ENCODE measurements at regions not wholly inside any gene's neighbourhood (a gene's known extent, or its start where the extent isn't known, plus 50 kb on each side); places are given as distances from the start of the nearest gene placed in this dataset.

GRCh38 chr2:184507254-184507653, 91.1 kb upstream of the ZNF804A start:
- H3K4me3 ChIP-seq (ENCODE audit: low read depth, low read length): no peak overlapping the region
- H3K27me3 ChIP-seq (ENCODE audit: control insufficient read depth, insufficient read depth, low read length): no peaks in the 10 kb centered on the region
- no peak for DNase-seq (ENCODE audit: low read depth in 4 of 6, low spot score in 6 of 6)
- H3K9me3 ChIP-seq (ENCODE audit: control insufficient read depth, insufficient read depth, low read length): no peaks in the 10 kb centered on the region
- WGBS (ENCODE audit: insufficient coverage): no CpG with 5 or more reads among the region's 5 CpGs
- H3K36me3 ChIP-seq (ENCODE audit: control insufficient read depth, insufficient read depth, low read length): no peaks in the 10 kb centered on the region
- no peaks in the 10 kb centered on the region for H3K4me1 ChIP-seq (ENCODE audit: control insufficient read depth, insufficient read depth, low read length)
- H3K27ac ChIP-seq (ENCODE audit: low read depth, low read length): no peak overlapping the region

DNA sequence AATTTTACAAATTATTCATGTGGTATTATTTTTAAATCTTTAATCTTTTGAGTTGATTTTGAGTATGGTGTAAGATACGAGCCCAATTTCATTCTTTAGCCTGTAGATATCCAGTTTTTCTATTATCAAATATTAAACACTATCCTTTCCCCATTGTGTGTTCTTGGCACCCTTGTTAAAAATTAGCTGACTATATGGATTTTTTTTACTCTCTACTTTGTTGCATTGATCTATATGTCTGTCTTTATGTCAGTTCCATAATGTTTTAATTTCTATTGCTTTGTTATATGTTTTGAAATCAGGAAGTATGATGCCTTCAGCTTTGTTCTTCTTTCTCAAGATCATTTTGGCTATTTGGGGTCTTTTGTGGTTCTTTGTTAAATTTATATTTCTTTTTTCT, 80.9 kb upstream of the ZNF804A start:
- no peaks in the 10 kb centered on the region for H3K36me3 ChIP-seq (ENCODE audit: control insufficient read depth, insufficient read depth, low read length)
- no peak overlapping the region for H3K4me3 ChIP-seq (ENCODE audit: low read depth, low read length)
- no peaks in the 10 kb centered on the region for H3K9me3 ChIP-seq (ENCODE audit: control insufficient read depth, insufficient read depth, low read length)
- no peaks in the 10 kb centered on the region for H3K4me1 ChIP-seq (ENCODE audit: control insufficient read depth, insufficient read depth, low read length)
- H3K27me3 ChIP-seq (ENCODE audit: control insufficient read depth, insufficient read depth, low read length): no peaks in the 10 kb centered on the region
- no peak for DNase-seq (ENCODE audit: low read depth in 4 of 6, low spot score in 6 of 6)
- no peak overlapping the region for H3K27ac ChIP-seq (ENCODE audit: low read depth, low read length)
- WGBS (ENCODE audit: insufficient coverage): no CpG with 5 or more reads among the region's 1 CpG

GRCh38 chr2:184520441-184520840, 77.9 kb upstream of the ZNF804A start:
- WGBS (ENCODE audit: insufficient coverage): no CpG with 5 or more reads among the region's 1 CpG
- DNase-seq (ENCODE audit: low read depth in 4 of 6, low spot score in 6 of 6): no peak
- no peaks in the 10 kb centered on the region for H3K9me3 ChIP-seq (ENCODE audit: control insufficient read depth, insufficient read depth, low read length)
- H3K27me3 ChIP-seq (ENCODE audit: control insufficient read depth, insufficient read depth, low read length): no peaks in the 10 kb centered on the region
- no peak overlapping the region for H3K27ac ChIP-seq (ENCODE audit: low read depth, low read length)
- no peaks in the 10 kb centered on the region for H3K4me1 ChIP-seq (ENCODE audit: control insufficient read depth, insufficient read depth, low read length)
- no peak overlapping the region for H3K4me3 ChIP-seq (ENCODE audit: low read depth, low read length)
- H3K36me3 ChIP-seq (ENCODE audit: control insufficient read depth, insufficient read depth, low read length): no peaks in the 10 kb centered on the region

- H3K9me3 ChIP-seq (ENCODE audit: control insufficient read depth, insufficient read depth, low read length): peaks cover 7% of the 10 kb centered on the region
- no peak overlapping the region for H3K27ac ChIP-seq (ENCODE audit: low read depth, low read length)
- no peak overlapping the region for H3K4me3 ChIP-seq (ENCODE audit: low read depth, low read length)
- H3K36me3 ChIP-seq (ENCODE audit: control insufficient read depth, insufficient read depth, low read length): no peaks in the 10 kb centered on the region
- no peaks in the 10 kb centered on the region for H3K27me3 ChIP-seq (ENCODE audit: control insufficient read depth, insufficient read depth, low read length)
- WGBS (ENCODE audit: insufficient coverage): 97% methylated on average over 11 of the region's 11 CpGs
- no peaks in the 10 kb centered on the region for H3K4me1 ChIP-seq (ENCODE audit: control insufficient read depth, insufficient read depth, low read length)
- no peak for DNase-seq (ENCODE audit: low read depth in 4 of 6, low spot score in 6 of 6)
Measured at GRCh38 chr2:184523732-184524131, 74.6 kb upstream of the ZNF804A start.

DNA sequence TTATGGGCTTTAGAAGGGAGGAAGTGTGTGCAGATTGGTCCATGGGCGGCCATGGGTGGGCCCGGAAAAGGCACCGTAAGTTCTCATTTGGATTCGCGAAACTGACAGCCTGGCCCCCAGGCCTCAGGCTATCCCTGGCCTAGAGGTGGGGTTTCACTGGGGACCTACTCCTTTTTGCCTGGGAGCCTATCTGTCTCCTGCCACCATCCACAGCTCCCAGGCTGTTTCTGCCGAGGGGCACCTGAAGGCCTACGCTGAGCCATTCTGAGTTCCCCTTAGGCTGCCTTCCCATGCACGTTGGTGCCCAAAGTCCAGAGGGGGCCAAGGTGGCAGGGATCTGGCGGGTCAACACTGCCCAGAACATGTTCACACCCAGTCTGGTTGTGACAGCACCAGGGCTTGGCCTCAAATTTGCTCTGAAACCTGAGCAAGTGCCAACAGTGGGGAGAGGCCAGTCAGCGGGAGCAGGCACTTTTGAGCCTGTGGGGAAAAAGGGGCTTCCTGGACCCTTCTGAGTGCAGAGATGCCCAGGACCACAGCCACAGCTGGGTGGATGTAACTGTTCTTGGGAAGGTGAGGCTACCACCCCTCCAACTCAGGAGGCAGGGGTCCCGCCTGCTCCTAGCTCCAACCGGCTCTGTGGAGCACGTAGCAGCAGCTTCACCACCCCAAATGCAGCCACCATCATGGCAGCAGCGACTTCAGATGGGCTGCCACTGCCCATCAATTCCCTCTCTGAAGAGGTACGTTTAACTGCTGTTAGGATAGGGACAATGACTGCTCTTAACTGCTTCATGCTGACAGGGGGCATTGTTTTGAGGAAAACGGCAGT, 73.6 kb upstream of the ZNF804A start:
- Histone ChIP-seq H3K27me3 (ENCODE audit: control insufficient read depth, insufficient read depth, low read length) (no peaks in the 10 kb centered on the region), H3K4me3 (ENCODE audit: low read depth, low read length) (no peak overlapping the region), H3K4me1 (ENCODE audit: control insufficient read depth, insufficient read depth, low read length) (no peaks in the 10 kb centered on the region), H3K36me3 (ENCODE audit: control insufficient read depth, insufficient read depth, low read length) (no peaks in the 10 kb centered on the region), H3K27ac (ENCODE audit: low read depth, low read length) (no peak overlapping the region), H3K9me3 (ENCODE audit: control insufficient read depth, insufficient read depth, low read length) (peaks cover 10% of the 10 kb centered on the region)
- WGBS (ENCODE audit: insufficient coverage): 89% methylated on average over 13 of the region's 16 CpGs
- no peak for DNase-seq (ENCODE audit: low read depth in 4 of 6, low spot score in 6 of 6)

DNA sequence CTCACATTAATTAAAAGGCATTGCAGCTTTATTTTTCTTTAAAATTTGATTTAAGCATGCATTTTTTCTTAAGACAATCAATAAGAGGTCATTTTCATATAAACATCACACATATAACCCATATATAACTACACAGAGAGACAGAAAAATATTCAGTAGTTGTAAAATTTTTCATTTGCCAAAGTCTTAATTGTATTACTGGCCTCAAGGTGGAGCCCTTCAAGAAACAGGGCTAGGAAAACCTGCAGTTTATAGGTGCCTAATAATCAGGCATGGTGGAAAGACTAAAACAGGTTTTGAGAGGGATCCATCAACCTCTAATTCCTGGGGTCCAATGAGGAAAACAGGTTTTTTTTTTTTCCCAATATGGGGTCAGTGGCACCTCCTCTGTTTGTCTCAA, 71.3 kb upstream of the ZNF804A start:
- Histone ChIP-seq H3K27me3 (ENCODE audit: control insufficient read depth, insufficient read depth, low read length) (no peaks in the 10 kb centered on the region), H3K36me3 (ENCODE audit: control insufficient read depth, insufficient read depth, low read length) (no peaks in the 10 kb centered on the region), H3K4me1 (ENCODE audit: control insufficient read depth, insufficient read depth, low read length) (no peaks in the 10 kb centered on the region), H3K27ac (ENCODE audit: low read depth, low read length) (no peak overlapping the region), H3K9me3 (ENCODE audit: control insufficient read depth, insufficient read depth, low read length) (peaks cover 10% of the 10 kb centered on the region), H3K4me3 (ENCODE audit: low read depth, low read length) (no peak overlapping the region)
- no peak for DNase-seq (ENCODE audit: low read depth in 4 of 6, low spot score in 6 of 6)

DNA sequence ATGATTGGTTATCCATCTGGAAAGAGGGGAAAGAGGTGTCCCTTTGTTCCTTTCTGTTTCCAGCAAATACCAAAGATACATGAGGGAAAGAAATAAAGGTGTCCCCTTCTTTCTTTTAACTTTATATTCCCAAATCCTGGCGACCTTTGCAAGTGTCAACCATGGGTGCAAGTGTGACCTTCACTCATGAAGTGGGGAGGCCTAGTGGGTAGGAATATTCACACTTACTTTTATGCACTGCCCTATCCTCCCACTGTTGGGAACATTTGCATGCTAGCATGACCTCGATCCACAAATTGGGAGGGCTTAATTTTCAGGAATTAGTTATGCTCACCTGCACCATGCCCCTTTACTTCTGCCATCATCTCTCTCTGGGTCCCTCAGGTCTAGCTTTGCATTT, 70.2 kb upstream of the ZNF804A start:
- H3K9me3 ChIP-seq (ENCODE audit: control insufficient read depth, insufficient read depth, low read length): peaks cover 10% of the 10 kb centered on the region
- no peaks in the 10 kb centered on the region for H3K27me3 ChIP-seq (ENCODE audit: control insufficient read depth, insufficient read depth, low read length)
- H3K27ac ChIP-seq (ENCODE audit: low read depth, low read length): no peak overlapping the region
- WGBS (ENCODE audit: insufficient coverage): 67% methylated on average over 1 of the region's 2 CpGs
- no peak for DNase-seq (ENCODE audit: low read depth in 4 of 6, low spot score in 6 of 6)
- no peaks in the 10 kb centered on the region for H3K36me3 ChIP-seq (ENCODE audit: control insufficient read depth, insufficient read depth, low read length)
- H3K4me3 ChIP-seq (ENCODE audit: low read depth, low read length): no peak overlapping the region
- no peaks in the 10 kb centered on the region for H3K4me1 ChIP-seq (ENCODE audit: control insufficient read depth, insufficient read depth, low read length)

- DNase-seq (ENCODE audit: low read depth in 4 of 6, low spot score in 6 of 6): no peak
- WGBS (ENCODE audit: insufficient coverage): 83% methylated on average over 7 of the region's 7 CpGs
Measured at GRCh38 chr2:184530239-184530638, 68.1 kb upstream of the ZNF804A start.

GRCh38 chr2:184530959-184531358, 67.4 kb upstream of the ZNF804A start:
- Histone ChIP-seq H3K9me3 (ENCODE audit: control insufficient read depth, insufficient read depth, low read length) (peaks cover 10% of the 10 kb centered on the region), H3K27ac (ENCODE audit: low read depth, low read length) (no peak overlapping the region), H3K4me1 (ENCODE audit: control insufficient read depth, insufficient read depth, low read length) (no peaks in the 10 kb centered on the region), H3K4me3 (ENCODE audit: low read depth, low read length) (no peak overlapping the region), H3K27me3 (ENCODE audit: control insufficient read depth, insufficient read depth, low read length) (no peaks in the 10 kb centered on the region), H3K36me3 (ENCODE audit: control insufficient read depth, insufficient read depth, low read length) (no peaks in the 10 kb centered on the region)
- no peak for DNase-seq (ENCODE audit: low read depth in 4 of 6, low spot score in 6 of 6)
- WGBS (ENCODE audit: insufficient coverage): 98% methylated on average over 5 of the region's 6 CpGs

More at GRCh38 chr2:184530239-184530638, 68.1 kb upstream of the ZNF804A start:
- H3K4me1 ChIP-seq (ENCODE audit: control insufficient read depth, insufficient read depth, low read length): no peaks in the 10 kb centered on the region
- H3K27me3 ChIP-seq (ENCODE audit: control insufficient read depth, insufficient read depth, low read length): no peaks in the 10 kb centered on the region
- H3K36me3 ChIP-seq (ENCODE audit: control insufficient read depth, insufficient read depth, low read length): no peaks in the 10 kb centered on the region
- H3K4me3 ChIP-seq (ENCODE audit: low read depth, low read length): no peak overlapping the region
- H3K9me3 ChIP-seq (ENCODE audit: control insufficient read depth, insufficient read depth, low read length): peaks cover 10% of the 10 kb centered on the region
- no peak overlapping the region for H3K27ac ChIP-seq (ENCODE audit: low read depth, low read length)

GRCh38 chr2:184532551-184532950, 65.8 kb upstream of the ZNF804A start:
- Histone ChIP-seq H3K27ac (ENCODE audit: low read depth, low read length) (no peak overlapping the region), H3K9me3 (ENCODE audit: control insufficient read depth, insufficient read depth, low read length) (peaks cover 10% of the 10 kb centered on the region), H3K4me3 (ENCODE audit: low read depth, low read length) (no peak overlapping the region), H3K27me3 (ENCODE audit: control insufficient read depth, insufficient read depth, low read length) (no peaks in the 10 kb centered on the region), H3K4me1 (ENCODE audit: control insufficient read depth, insufficient read depth, low read length) (no peaks in the 10 kb centered on the region), H3K36me3 (ENCODE audit: control insufficient read depth, insufficient read depth, low read length) (no peaks in the 10 kb centered on the region)
- DNase-seq (ENCODE audit: low read depth in 4 of 6, low spot score in 6 of 6): peak in 1 of 6 donors; percentile 9
